KG1 (cell line): ENCODE measurements at regions not wholly inside any gene's neighbourhood (a gene's known extent, or its start where the extent isn't known, plus 50 kb on each side); places are given as distances from the start of the nearest gene placed in this dataset.
"Not testable (repeated sequence)": the region's sequence is repeated elsewhere in the genome, so short reads cannot be mapped to it uniquely, and the experiment has no call there.

Source experiments
- DNase-seq: peaks from one replicate; lab custom pipeline; 2025; lab: John Stamatoyannopoulos, UW

- no peak for DNase-seq
Measured at GRCh38 chr6:81002126-81002525, 750.4 kb downstream of the TENT5A start.

GRCh38 chr6:80991316-80991715, 761.2 kb downstream of the TENT5A start:
- no peak for DNase-seq

DNA sequence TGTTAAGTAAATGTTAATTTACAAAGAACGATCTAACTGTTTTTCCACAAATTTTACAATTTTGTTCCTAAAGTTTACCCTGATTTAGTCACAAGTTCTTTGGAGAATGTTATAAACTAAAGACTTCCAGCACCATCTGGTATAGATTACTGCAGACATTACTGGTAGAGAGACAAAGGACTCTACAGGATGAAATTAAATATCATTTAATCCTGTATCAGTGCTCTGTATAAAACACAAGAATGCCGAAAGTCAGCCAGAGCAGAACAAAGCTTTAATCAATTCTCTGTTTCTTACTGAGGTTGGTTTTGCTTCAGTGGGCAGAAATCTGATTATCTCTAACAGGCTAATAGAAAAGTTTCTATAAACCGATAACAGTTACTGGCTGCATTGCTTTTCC, 763.6 kb downstream of the TENT5A start:
- no peak for DNase-seq

DNA sequence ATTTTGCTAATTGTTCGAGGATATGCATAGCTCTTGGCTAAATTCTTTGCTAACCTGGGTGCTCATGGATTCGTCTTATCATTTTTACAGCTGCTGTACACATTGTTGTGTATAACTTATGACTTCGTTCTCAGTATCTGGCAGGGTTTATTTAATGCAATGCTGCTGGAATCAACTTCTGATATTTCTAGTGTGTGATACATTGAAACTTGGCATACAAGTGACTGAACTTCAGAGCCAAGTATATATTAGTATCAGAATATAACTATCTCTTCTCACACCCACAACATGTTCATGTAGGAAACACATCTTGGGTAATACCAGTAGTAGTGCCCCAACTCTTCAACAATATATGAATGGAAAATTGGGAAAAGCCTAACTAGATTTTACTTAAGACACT, 764.2 kb downstream of the TENT5A start:
- DNase-seq, result no peak

- not testable (repeated sequence) for DNase-seq
Measured at GRCh38 chr6:80981226-80981625, 771.3 kb downstream of the TENT5A start.

DNA sequence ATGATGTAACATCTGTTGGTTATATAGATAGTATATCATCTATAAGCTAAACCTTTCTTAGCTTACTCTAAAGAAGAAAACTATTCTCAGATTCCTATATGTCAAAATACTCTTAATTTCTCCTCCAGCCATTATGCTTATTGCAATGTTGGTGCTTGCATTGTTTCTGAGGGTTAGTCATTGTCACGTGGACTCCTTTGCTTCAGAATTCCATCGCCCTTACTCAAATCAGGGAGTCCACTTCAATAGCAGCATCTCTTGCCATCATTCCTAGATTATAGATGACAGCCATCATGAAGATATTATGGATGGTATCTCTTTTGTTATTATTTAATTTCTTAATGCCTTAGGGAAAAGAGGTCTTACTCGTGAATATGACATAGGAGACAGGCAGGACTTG, 776.1 kb downstream of the TENT5A start:
- no peak for DNase-seq

DNA sequence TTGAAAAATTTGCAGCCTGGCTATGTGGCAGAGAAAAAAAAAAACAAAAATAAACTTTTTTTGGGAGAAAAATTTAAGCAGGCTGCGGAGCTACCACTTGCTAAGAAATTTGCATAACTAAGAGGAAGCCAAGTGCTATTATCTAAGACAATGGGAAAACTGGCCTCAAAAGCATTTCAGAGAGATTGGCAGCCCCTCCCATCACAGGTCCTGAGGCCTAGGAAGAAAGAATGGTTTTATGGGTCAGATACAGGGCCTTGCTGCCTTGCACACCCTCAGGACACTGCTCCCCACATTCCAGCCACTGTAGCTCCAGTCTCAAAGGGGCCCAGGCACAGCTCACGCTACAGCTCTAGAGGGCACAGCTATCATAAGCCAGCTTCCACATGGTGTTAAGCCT, 777.9 kb downstream of the TENT5A start:
- no peak for DNase-seq

- DNase-seq, result no peak
Measured at GRCh38 chr6:80969439-80969838, 783.0 kb downstream of the TENT5A start.

GRCh38 chr6:80967609-80968008, 784.9 kb downstream of the TENT5A start:
- DNase-seq, result no peak

- DNase-seq, result no peak
Measured at GRCh38 chr6:80962382-80962781, 790.1 kb downstream of the TENT5A start.

- no peak for DNase-seq
Measured at GRCh38 chr6:80961166-80961565, 791.3 kb downstream of the TENT5A start.

DNA sequence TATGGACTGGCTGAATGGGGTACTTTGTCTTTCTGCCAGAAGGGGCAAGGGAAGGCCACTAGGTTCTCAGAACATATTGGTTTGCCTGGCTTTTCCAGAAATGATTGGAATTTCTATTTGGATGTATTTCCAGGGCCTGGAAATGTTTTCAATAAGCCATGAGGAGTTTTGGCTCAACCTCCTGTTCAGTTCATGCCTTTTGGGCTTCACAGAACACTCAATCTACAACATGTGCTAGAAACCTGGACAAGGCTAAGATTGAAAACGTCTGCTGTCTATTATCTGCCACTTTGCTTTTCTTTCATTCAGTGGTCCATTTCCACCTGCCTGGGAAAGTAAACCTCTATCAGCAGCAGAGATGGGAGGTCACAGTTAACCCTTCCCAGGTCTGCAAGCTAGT, 793.4 kb downstream of the TENT5A start:
- DNase-seq, result no peak

- DNase-seq, result no peak
Measured at GRCh38 chr6:80956898-80957297, 795.6 kb downstream of the TENT5A start.

- DNase-seq, result not testable (repeated sequence)
Measured at GRCh38 chr6:80952479-80952878, 800.0 kb downstream of the TENT5A start.

GRCh38 chr6:80946402-80946801, 806.1 kb downstream of the TENT5A start:
- no peak for DNase-seq

DNA sequence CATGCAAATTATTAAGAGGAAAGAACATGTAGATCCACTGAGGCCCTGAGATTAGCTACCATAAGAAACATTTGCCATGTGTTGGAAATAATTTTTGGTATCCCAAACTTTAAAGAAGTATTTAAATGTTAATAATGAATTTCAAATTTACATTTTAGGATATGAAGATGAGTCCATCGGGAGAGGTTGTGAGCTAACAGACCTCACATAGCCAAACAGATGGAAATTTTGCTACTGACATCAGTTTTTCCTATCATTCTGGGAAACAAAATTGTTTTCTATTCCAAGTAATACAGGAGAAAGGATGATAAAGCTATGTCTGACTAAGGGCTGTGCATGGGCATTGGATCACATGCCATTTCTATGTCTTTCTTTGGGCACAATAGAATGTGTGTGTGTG, 809.6 kb downstream of the TENT5A start:
- DNase-seq, result no peak

GRCh38 chr6:80940976-80941375, 811.5 kb downstream of the TENT5A start:
- DNase-seq, result no peak

- no peak for DNase-seq
Measured at GRCh38 chr6:80940571-80940970, 811.9 kb downstream of the TENT5A start.

GRCh38 chr6:80939898-80940297, 812.6 kb downstream of the TENT5A start:
- DNase-seq, result no peak

DNA sequence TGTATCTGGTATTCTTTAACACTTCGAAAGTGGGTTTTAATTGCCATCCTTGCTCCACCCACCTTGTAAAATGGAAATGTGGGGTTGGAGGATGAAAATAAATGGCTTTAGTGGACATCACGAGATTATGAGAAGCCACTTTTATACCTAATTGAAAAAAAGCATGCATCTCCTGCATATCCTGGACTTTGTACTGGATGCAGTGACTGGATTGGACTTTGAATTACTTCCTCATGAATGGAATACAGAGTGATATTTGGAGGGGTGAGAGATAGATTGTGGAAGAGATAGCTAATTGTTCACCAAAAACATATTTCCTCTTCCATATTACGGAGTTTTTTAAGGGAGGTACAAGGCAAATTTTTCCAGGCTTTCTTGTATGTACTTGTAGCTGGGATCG, 813.0 kb downstream of the TENT5A start:
- DNase-seq, result no peak

DNA sequence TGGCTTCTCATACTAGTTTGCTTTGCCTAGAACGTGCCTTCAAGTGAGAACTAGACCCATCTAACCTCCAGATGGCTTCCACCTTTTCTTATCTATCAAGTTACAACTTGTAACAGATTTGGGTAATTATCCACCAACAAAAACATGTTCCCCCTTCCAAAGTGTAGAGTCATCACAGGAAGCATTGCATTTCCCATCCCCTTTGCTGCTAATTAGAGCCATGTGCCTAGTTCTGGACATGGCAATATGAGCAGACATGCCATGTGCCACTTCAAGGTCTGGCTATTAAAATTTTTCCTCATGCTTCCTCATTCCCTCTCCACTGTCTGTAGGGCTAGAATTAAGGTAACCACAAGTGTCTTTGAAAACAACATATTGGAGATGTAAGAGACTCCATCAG, 814.4 kb downstream of the TENT5A start:
- no peak for DNase-seq

DNA sequence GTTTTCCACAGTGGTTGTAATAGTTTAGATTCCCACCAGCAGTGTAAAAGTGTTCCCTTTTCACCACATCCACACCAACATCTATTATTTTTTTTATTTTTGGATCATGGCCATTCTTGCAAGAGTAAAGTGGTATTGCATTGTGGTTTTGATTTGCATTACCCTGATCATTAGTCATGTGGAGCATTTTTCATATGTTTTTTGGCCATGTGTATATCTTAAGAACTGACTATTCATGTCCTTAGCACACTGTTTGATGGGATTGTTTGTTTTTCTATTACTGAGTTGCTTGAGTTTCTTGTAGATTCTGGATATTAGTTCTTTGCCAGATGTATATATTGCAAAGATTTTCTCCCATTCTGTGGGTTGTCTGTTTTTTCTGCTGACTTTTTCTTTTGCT, 820.1 kb downstream of the TENT5A start:
- DNase-seq, result no peak

DNA sequence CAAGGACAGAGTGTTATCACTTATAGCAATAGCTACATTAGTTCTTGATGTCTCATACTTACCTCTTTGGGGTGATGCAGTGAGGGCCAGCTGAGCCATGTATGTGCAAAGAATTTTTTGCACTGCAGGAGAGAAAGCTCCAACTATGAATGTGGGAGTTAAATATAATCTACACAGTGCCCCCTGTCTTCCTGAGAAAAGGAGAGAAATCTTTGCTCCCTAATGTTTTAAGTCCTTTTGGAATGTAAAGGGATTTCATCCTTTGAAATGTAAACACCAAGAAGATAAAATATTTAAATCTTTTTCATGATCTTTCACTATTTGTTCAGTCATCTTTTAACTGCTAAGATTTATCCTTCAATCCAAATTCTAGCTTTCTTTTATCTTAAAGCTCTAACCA, 822.1 kb downstream of the TENT5A start:
- DNase-seq, result no peak

DNA sequence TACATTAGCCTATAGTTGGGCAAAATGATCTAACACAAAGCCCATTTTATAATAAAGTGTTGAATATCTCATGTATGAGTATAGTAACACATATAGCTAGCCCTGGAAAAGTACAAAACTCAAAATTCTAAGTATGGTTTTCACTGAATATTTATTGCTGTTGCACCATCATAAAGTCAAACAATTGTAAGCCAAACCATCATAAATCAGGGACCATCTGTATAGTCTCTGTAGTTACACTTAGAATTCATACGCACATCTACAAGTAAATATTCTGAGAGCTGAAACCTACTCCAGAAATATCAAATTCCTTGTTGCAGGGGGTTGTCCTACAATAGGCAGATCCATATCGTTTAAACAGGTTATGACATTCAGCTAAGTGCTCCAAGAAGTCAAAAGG, 817.3 kb downstream of the BCKDHB start:
- DNase-seq, result no peak

- DNase-seq, result no peak
Measured at GRCh38 chr6:80922916-80923455, 816.5 kb downstream of the BCKDHB start.
